OCI-LY7 (cell line): ENCODE measurements at regions not wholly inside any gene's neighbourhood (a gene's known extent, or its start where the extent isn't known, plus 50 kb on each side); places are given as distances from the start of the nearest gene placed in this dataset.

Experiments
- BruUV-seq: library from RNA; stranded (reverse); fragments of 400-500 nt; replicated peaks from 2 replicates; lab custom pipeline; 2021; lab: Mats Ljungman, UMichigan
- CTCF ChIA-PET: fragments of 300-600 bp; sonication (Branson Sonifier 250); formaldehyde crosslinking; loops from one replicate; lab custom pipeline; 2022; ENCODE audit warnings: antibody characterized with exemption; ENCODE audit not compliant: unreplicated experiment; lab: Charles Lee
- POLR2A ChIA-PET: fragments of 300-600 bp; sonication (Branson Sonifier 250); formaldehyde crosslinking; loops from one replicate; lab custom pipeline; 2022; ENCODE audit warnings: antibody characterized with exemption; lab: Charles Lee
- DNase-seq: peaks from one replicate; pipeline ENCODE4 v3.0.0-alpha.2; 2015; ENCODE audit warnings: low spot score
- H2AFZ ChIP-seq: fragments of 200-600 bp; sonication (generic), shearing (Covaris generic); 2 replicates; pipeline ENCODE4 v1.6.1; 2014; ENCODE audit warnings: mild to moderate bottlenecking, antibody characterized with exemption, low read length, moderate library complexity
- H3K27ac ChIP-seq: fragments of 200-600 bp; sonication (generic); 2 replicates; pipeline ENCODE4 v1.5.1; 2014; ENCODE audit warnings: mixed run types, low read depth, mild to moderate bottlenecking, moderate library complexity, low read length, inconsistent platforms; ENCODE audit not compliant: poor library complexity, severe bottlenecking
- H3K36me3 ChIP-seq: fragments of 200-600 bp; sonication (generic); 2 replicates; pipeline ENCODE4 v1.6.1; 2014; ENCODE audit warnings: mild to moderate bottlenecking, antibody characterized with exemption, low read length, moderate library complexity, mixed read lengths; ENCODE audit not compliant: insufficient read depth
- H3K4me1 ChIP-seq: fragments of 200-600 bp; sonication (generic); 2 replicates; pipeline ENCODE4 v1.5.1; 2014; ENCODE audit warnings: mild to moderate bottlenecking, low read length; ENCODE audit not compliant: insufficient read depth, poor library complexity, severe bottlenecking
- H3K4me2 ChIP-seq: fragments of 200-600 bp; sonication (generic); 2 replicates; pipeline ENCODE4 v1.6.1; 2014; ENCODE audit warnings: mild to moderate bottlenecking, low read length
- H3K4me3 ChIP-seq: fragments of 200-600 bp; sonication (generic); 2 replicates; pipeline ENCODE4 v1.5.1; 2014; ENCODE audit warnings: mild to moderate bottlenecking, low read depth, low read length; ENCODE audit not compliant: poor library complexity, severe bottlenecking
- H3K79me2 ChIP-seq: fragments of 200-600 bp; sonication (generic); 2 replicates; pipeline ENCODE4 v1.6.1; 2016; ENCODE audit warnings: low read depth, mild to moderate bottlenecking, low read length, moderate library complexity, mixed read lengths; ENCODE audit not compliant: insufficient read depth
- H3K9me2 ChIP-seq: fragments of 200-600 bp; sonication (generic); 2 replicates; pipeline ENCODE4 v1.6.1; 2016; ENCODE audit warnings: mild to moderate bottlenecking, low read length, mixed read lengths; ENCODE audit not compliant: insufficient read depth
- H3K9me3 ChIP-seq: fragments of 200-600 bp; sonication (generic); 2 replicates; pipeline ENCODE4 v1.6.1; 2014; ENCODE audit warnings: mild to moderate bottlenecking, mixed run types, low read length, mixed read lengths
- H4K20me1 ChIP-seq: fragments of 200-600 bp; sonication (generic); 2 replicates; pipeline ENCODE4 v1.6.1; 2014; ENCODE audit warnings: mild to moderate bottlenecking, antibody characterized with exemption, low read length, moderate library complexity, mixed read lengths; ENCODE audit not compliant: insufficient read depth
- EZH2phosphoT487 ChIP-seq: fragments of 200-600 bp; sonication (generic); IDR thresholded peaks from 2 replicates; pipeline ENCODE4 v1.6.1; 2018; ENCODE audit warnings: low read depth, borderline replicate concordance, mild to moderate bottlenecking, mixed run types, antibody characterized with exemption, low read length, moderate library complexity, mixed read lengths
- intact Hi-C: fragments of 100-400 bp; cut with micrococcal nuclease; formaldehyde crosslinking; loops from one replicate; pipeline ENCODE4 v1.10.0; 2022; ENCODE audit not compliant: unreplicated experiment
- TF ChIP-seq, protein P1 (sequence below): fragments of 200-600 bp; sonication (generic); conservative IDR thresholded peaks from 2 replicates; pipeline ENCODE4 v1.5.1; 2014; ENCODE audit warnings: mild to moderate bottlenecking, antibody characterized with exemption, low read length, moderate library complexity, mixed read lengths

- TF ChIP-seq, protein P1, sequence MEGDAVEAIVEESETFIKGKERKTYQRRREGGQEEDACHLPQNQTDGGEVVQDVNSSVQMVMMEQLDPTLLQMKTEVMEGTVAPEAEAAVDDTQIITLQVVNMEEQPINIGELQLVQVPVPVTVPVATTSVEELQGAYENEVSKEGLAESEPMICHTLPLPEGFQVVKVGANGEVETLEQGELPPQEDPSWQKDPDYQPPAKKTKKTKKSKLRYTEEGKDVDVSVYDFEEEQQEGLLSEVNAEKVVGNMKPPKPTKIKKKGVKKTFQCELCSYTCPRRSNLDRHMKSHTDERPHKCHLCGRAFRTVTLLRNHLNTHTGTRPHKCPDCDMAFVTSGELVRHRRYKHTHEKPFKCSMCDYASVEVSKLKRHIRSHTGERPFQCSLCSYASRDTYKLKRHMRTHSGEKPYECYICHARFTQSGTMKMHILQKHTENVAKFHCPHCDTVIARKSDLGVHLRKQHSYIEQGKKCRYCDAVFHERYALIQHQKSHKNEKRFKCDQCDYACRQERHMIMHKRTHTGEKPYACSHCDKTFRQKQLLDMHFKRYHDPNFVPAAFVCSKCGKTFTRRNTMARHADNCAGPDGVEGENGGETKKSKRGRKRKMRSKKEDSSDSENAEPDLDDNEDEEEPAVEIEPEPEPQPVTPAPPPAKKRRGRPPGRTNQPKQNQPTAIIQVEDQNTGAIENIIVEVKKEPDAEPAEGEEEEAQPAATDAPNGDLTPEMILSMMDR, result no peak
- no peak for TF ChIP-seq EZH2phosphoT487
Measured at GRCh38 chr21:24628536-24628935, 978.7 kb downstream of the MRPL39 start.

DNA sequence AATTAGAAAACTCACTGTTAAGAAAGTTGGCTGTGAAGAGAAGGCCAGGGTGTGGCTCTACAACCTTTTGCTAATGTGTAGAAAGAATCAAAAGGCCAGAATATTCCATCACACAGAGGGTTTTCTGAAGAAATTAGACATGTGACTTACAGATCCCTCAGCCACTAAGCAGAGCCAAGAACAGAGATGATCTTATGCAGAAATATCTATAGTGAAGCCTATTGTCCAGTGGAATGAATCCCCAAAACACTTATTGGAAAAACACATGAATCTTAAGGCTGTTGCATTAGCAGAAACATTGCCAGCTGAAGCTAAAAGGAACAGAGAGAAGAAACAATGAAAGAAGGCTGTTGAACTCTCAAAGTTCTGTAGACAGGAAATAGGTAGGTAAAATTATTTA is 979.2 kb downstream of the MRPL39 start:
- no TSS peak for BruUV-seq
- POLR2A ChIA-PET, result no interaction called here
- Histone ChIP-seq H3K9me3 (peaks cover 12% of the 10 kb centered on the region; the same call in 1 of the 2 replicates), H2AFZ (no peak overlapping the region), H3K36me3 (no peaks in the 10 kb centered on the region), H3K27ac (no peak overlapping the region), H4K20me1 (no peaks in the 10 kb centered on the region), H3K4me3 (no peak overlapping the region), H3K79me2 (no peaks in the 10 kb centered on the region), H3K9me2 (no peaks in the 10 kb centered on the region), H3K4me2 (no peak overlapping the region), H3K4me1 (no peaks in the 10 kb centered on the region)
- DNase-seq, result no peak
- TF ChIP-seq, protein P1, result no peak
- no peak for TF ChIP-seq EZH2phosphoT487
- CTCF ChIA-PET, result no interaction called here
- intact Hi-C loops, result no loop called here

More at GRCh38 chr21:24628536-24628935, 978.7 kb downstream of the MRPL39 start:
- H3K4me2 ChIP-seq, result no peak overlapping the region
- DNase-seq, result no peak
- POLR2A ChIA-PET, result no interaction called here
- H3K79me2 ChIP-seq, result no peaks in the 10 kb centered on the region
- no peaks in the 10 kb centered on the region for H4K20me1 ChIP-seq
- no peak overlapping the region for H3K27ac ChIP-seq
- no peaks in the 10 kb centered on the region for H3K36me3 ChIP-seq
- H3K4me3 ChIP-seq, result no peak overlapping the region
- CTCF ChIA-PET, result no interaction called here
- BruUV-seq, result no TSS peak
- no peaks in the 10 kb centered on the region for H3K9me2 ChIP-seq
- H3K4me1 ChIP-seq, result no peaks in the 10 kb centered on the region
- H2AFZ ChIP-seq, result no peak overlapping the region
- intact Hi-C loops, result no loop called here
- peaks cover 12% of the 10 kb centered on the region; the same call in 1 of the 2 replicates for H3K9me3 ChIP-seq

- Histone ChIP-seq H3K4me3 (no peak overlapping the region), H3K27ac (no peak overlapping the region), H3K79me2 (no peaks in the 10 kb centered on the region), H2AFZ (no peak overlapping the region), H3K36me3 (no peaks in the 10 kb centered on the region), H3K4me1 (no peaks in the 10 kb centered on the region), H3K9me3 (peaks cover 23% of the 10 kb centered on the region; the same call in 1 of the 2 replicates), H3K9me2 (no peaks in the 10 kb centered on the region), H3K4me2 (no peak overlapping the region), H4K20me1 (no peaks in the 10 kb centered on the region)
- no peak for DNase-seq
- no TSS peak for BruUV-seq
- ChIA-PET POLR2A (no interaction called here), CTCF (no interaction called here)
- no peak for TF ChIP-seq EZH2phosphoT487
- TF ChIP-seq, protein P1, result no peak
- intact Hi-C loops, result no loop called here
Measured at GRCh38 chr21:24617819-24618218, 989.5 kb downstream of the MRPL39 start.
